HepG2 (cell line): ENCODE measurements at regions not wholly inside any gene's neighbourhood (a gene's known extent, or its start where the extent isn't known, plus 50 kb on each side); places are given as distances from the start of the nearest gene placed in this dataset.

ENCODE experiments used
- ATAC-seq: fragments of 200-7000 bp; cut with Tn5 transposase; 3 replicates; pipeline ENCODE4 v1.9.1; 2020; ENCODE audit warnings: mild to moderate bottlenecking, moderate library complexity
- BruUV-seq: library from RNA; stranded (reverse); fragments of 400-500 nt; replicated peaks from 2 replicates; lab custom pipeline; 2021; lab: Mats Ljungman, UMichigan
- CTCF ChIA-PET: fragments of 300-600 bp; formaldehyde crosslinking; extraction: SDS; loops from one replicate; lab custom pipeline; 2021; ENCODE audit warnings: low total read pairs, inconsistent platforms, low intra/inter-chr PET ratio; lab: Yijun Ruan, JAX
- POLR2A ChIA-PET: fragments of 350-600 bp; sonication (Branson Sonifier 250); formaldehyde crosslinking; loops from one replicate; lab custom pipeline; 2020; ENCODE audit warnings: antibody characterized with exemption, inconsistent platforms; lab: Yijun Ruan, JAX
- DNase-seq: peaks from one replicate; pipeline ENCODE4 v3.0.0-alpha.2; 2015; ENCODE audit warnings: low spot score
- FAIRE-seq: peaks from 3 replicates; lab custom pipeline; 2011; peaks lifted over from hg19 to GRCh38; lab: Jason Lieb, UNC
- H2AFZ ChIP-seq: one replicate; pipeline ENCODE4 v1.6.1; 2011; ENCODE audit warnings: low read length, inconsistent platforms
- H3K27ac ChIP-seq: fragments of 300-600 bp; 3 replicates; pipeline ENCODE4 v1.8.0; 2011; ENCODE audit warnings: mixed run types, mild to moderate bottlenecking, mixed read lengths, low read length, inconsistent platforms; ENCODE audit not compliant: insufficient read depth; ENCODE audit errors: extremely low read length
- H3K27me3 ChIP-seq, 2 experiments: fragments of 200-600 bp in 1 of 2; 2 replicates in 1 of 2; 3 replicates in 1 of 2; pipeline versions ENCODE4 v1.6.0 to v1.8.0; 2011; ENCODE audit warnings: low read length in 2 of 2, mild to moderate bottlenecking in 2 of 2, moderate library complexity in 2 of 2, inconsistent platforms in 1 of 2; ENCODE audit not compliant: insufficient read depth in 2 of 2, control insufficient read depth in 1 of 2
- H3K36me3 ChIP-seq, 2 experiments: fragments of 200-600 bp in 1 of 2; replicated peaks in 1 of 2; 2 replicates in 1 of 2; 3 replicates in 1 of 2; pipeline versions ENCODE4 v1.5.1 to v1.8.0; 2011; ENCODE audit warnings: low read length in 2 of 2, inconsistent platforms in 1 of 2; ENCODE audit not compliant: insufficient read depth in 2 of 2, control insufficient read depth in 1 of 2
- H3K4me1 ChIP-seq: 2 replicates; pipeline ENCODE4 v1.5.1; 2012; ENCODE audit warnings: low read length, inconsistent platforms; ENCODE audit not compliant: insufficient read depth
- H3K4me2 ChIP-seq: 2 replicates; pipeline ENCODE4 v1.6.0; 2011; ENCODE audit warnings: low read depth, low read length, inconsistent platforms
- H3K4me3 ChIP-seq, 3 experiments: fragments of 200-600 bp in 1 of 3; sonication (generic), shearing (Covaris generic) in 1 of 3; replicated peaks in 1 of 3; 2 replicates each; pipeline ENCODE4 v1.5.1; 2011 to 2016; ENCODE audit warnings: low read length in 3 of 3, inconsistent platforms in 2 of 3, low read depth in 2 of 3, mild to moderate bottlenecking in 2 of 3, control low read depth in 1 of 3, mixed read lengths in 1 of 3; ENCODE audit not compliant: insufficient read depth in 1 of 3
- H3K79me2 ChIP-seq: one replicate; pipeline ENCODE4 v1.6.1; 2011; ENCODE audit warnings: low read length, inconsistent platforms; ENCODE audit not compliant: insufficient read depth
- H3K9ac ChIP-seq: 2 replicates; pipeline ENCODE4 v1.6.0; 2011; ENCODE audit warnings: mild to moderate bottlenecking, low read depth, low read length, inconsistent platforms; ENCODE audit not compliant: insufficient read depth
- H3K9me3 ChIP-seq: 2 replicates; pipeline ENCODE4 v1.5.1; 2012; ENCODE audit warnings: mild to moderate bottlenecking, low read length
- H4K20me1 ChIP-seq: 2 replicates; pipeline ENCODE4 v1.6.0; 2011; ENCODE audit warnings: inconsistent platforms, mild to moderate bottlenecking, low read length, moderate library complexity; ENCODE audit not compliant: insufficient read depth
- CAMTA2 ChIP-seq: sonication (generic); formaldehyde crosslinking; IDR thresholded peaks from 2 replicates; pipeline ENCODE4 v1.4.0; 2020; ENCODE audit warnings: mild to moderate bottlenecking, missing genetic modification reagents, borderline replicate concordance
- CENPX ChIP-seq: sonication (generic); formaldehyde crosslinking; IDR thresholded peaks from 2 replicates; pipeline ENCODE4 v1.9.0; 2021; ENCODE audit warnings: mild to moderate bottlenecking, missing genetic modification reagents, moderate library complexity
- DR1 ChIP-seq: sonication (generic); formaldehyde crosslinking; IDR thresholded peaks from 2 replicates; pipeline ENCODE4 v1.8.0; 2021; ENCODE audit warnings: mild to moderate bottlenecking, missing genetic modification reagents, inconsistent platforms
- MAFK ChIP-seq, 2 experiments: IDR thresholded peaks in 1 of 2; conservative IDR thresholded peaks in 1 of 2; 2 replicates each; pipeline ENCODE4 v1.6.1; 2011; ENCODE audit warnings: improper control_type of control experiment in 2 of 2, low read length in 2 of 2
- NCOA1 ChIP-seq: sonication (generic); formaldehyde crosslinking; IDR thresholded peaks from 2 replicates; pipeline ENCODE4 v1.9.0; 2021; ENCODE audit warnings: missing genetic modification reagents
- ZFP41 ChIP-seq: sonication (generic); formaldehyde crosslinking; IDR thresholded peaks from 2 replicates; pipeline ENCODE4 v1.4.0; 2020; ENCODE audit warnings: mild to moderate bottlenecking, missing genetic modification reagents, borderline replicate concordance
- ZNF441 ChIP-seq: sonication (generic); formaldehyde crosslinking; IDR thresholded peaks from 2 replicates; pipeline ENCODE4 v1.7.0; 2021; ENCODE audit warnings: missing genetic modification reagents, borderline replicate concordance
- ZNF558 ChIP-seq: sonication (generic); formaldehyde crosslinking; IDR thresholded peaks from 2 replicates; pipeline ENCODE4 v1.9.0; 2022; ENCODE audit warnings: mild to moderate bottlenecking, missing genetic modification reagents, borderline replicate concordance
- ZZZ3 ChIP-seq: sonication (generic); formaldehyde crosslinking; IDR thresholded peaks from 2 replicates; pipeline ENCODE4 v1.4.0; 2020; ENCODE audit warnings: missing genetic modification reagents, mild to moderate bottlenecking, borderline replicate concordance
- WGBS: methylation state at CpG from one replicate; pipeline ENCODE4 v1.1.6; 2017; ENCODE audit warnings: low lambda C conversion rate; 5-methylcytosine and 5-hydroxymethylcytosine counted together
- in situ Hi-C: cut with HindIII; loops from 2 replicates; pipeline ENCODE4 v1.10.0; 2017; ENCODE audit warnings: low pct_unique_long_range_greater_than_20kb; ENCODE audit not compliant: extremely low pct_ligation_motif_present
- intact Hi-C: fragments of 100-400 bp; cut with micrococcal nuclease; formaldehyde crosslinking; loops from one replicate; pipeline ENCODE4 v1.10.0; 2022; ENCODE audit not compliant: unreplicated experiment
- TF ChIP-seq, protein P1 (sequence below): sonication (generic); formaldehyde crosslinking; IDR thresholded peaks from 2 replicates; pipeline ENCODE4 v1.4.0; 2020; ENCODE audit warnings: missing genetic modification reagents, borderline replicate concordance
- TF ChIP-seq, protein P2 (sequence below): IDR thresholded peaks from 2 replicates; pipeline ENCODE4 v1.6.1; 2012; ENCODE audit warnings: inconsistent platforms
- TF ChIP-seq, protein P3 (sequence below): sonication (generic); formaldehyde crosslinking; IDR thresholded peaks from 2 replicates; pipeline ENCODE4 v1.4.0; 2020; ENCODE audit warnings: low read depth, missing genetic modification reagents

DNA sequence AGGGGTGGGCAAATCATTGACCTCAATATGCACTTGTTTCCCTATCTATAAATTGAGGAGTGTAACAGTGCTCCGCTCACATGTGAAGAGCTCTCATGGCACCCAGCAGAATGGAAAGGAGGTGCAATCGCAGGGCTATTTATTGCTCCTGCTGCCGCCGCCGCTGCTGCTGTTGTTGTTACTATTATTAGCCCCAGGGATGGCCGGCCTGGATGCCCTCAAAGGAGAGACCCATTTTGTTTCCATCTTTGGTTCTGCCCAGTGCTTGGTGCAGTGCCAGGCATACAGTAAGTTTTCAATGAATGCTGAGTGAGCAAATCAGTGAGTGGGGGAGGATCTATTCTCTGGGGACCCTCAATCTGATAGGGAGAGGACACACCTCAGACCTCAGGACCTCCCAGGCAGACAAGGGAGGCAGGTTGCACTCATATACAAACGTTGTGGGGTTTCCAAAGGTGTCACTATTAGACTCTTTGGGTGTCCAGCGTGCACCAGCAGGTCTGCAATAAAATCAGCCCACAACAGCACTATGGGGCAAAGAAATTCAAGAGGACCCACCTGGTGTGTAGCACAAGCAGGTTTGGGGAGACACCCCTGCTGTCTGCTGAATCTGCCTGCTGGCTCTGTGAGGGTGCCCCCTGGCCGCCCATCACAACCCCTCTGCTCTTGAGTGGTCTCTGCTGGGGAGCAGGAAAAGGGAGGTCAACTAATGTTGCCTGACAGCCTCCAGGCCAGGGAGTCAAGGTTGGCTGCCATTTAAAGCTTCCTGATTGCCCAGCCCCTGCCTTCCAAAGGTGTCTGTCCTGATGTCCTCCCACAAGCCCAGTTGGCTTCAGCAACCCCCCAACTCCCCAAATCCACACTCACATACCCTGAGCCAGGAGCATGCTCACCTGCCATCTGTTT, 136.3 kb downstream of the ACTL8 start:
- in situ Hi-C loops (no loop called here), intact Hi-C loops (loop anchor here (2.0 kb wide), 1 partner anchor 35 kb away; no protein-coding TSS in a partner anchor)
- peaks cover 6 to 39% of the 10 kb centered on the region in 2 experiments; a peak in 4 of 5 replicates for H3K27me3 ChIP-seq
- TF ChIP-seq MAFK (conservative IDR thresholded peaks at IDR 0.05 in 1 of 2, IDR thresholded peaks at IDR 0.05 in 1 of 2; ENCODE audit: low read length in 2 of 2), result peak in 1 of 2 experiments; percentile 41; a peak in 1 of 4 replicates
- no peak for TF ChIP-seq ZNF558 (CRISPR knock-in tag)
- BruUV-seq, result no TSS peak
- no peaks in the 10 kb centered on the region for H3K79me2 ChIP-seq
- H3K27ac ChIP-seq, result no peak overlapping the region
- ChIA-PET CTCF (no interaction called here), POLR2A (no interaction called here)
- no peaks in the 10 kb centered on the region for H3K4me1 ChIP-seq
- H2AFZ ChIP-seq, result no peak overlapping the region
- no peaks in the 10 kb centered on the region for H3K9me3 ChIP-seq
- H3K36me3 ChIP-seq, result no peaks in the 10 kb centered on the region
- ATAC-seq, result no peak
- H4K20me1 ChIP-seq, result no peaks in the 10 kb centered on the region
- WGBS, result 28% methylated on average over 6 of the region's 9 CpGs
- no peak for DNase-seq
- FAIRE-seq, result no peak
- no peak overlapping the region for H3K9ac ChIP-seq
- no peak overlapping the region for H3K4me3 ChIP-seq
- H3K4me2 ChIP-seq, result no peak overlapping the region

DNA sequence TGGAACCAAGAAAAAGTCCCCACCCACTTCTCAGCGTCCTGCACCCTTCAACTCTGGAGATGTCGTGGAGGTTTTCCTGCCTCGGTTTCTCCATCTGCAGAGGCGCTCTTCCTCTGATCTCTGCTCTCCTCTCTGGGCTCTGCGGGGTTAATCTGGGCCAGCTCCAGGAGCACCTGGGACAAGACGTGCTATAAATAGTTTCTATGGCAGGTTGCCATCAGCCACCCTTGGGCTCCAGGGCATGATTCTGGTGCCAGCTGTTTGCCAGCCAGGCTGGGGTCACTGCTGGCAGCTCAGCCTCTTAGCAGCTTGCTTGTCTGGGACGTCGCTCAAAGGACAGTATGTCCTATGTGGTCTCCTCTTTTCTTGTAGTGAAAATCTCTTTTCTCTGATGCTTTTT, 137.1 kb downstream of the ACTL8 start:
- Histone ChIP-seq H4K20me1 (no peaks in the 10 kb centered on the region), H2AFZ (no peak overlapping the region), H3K4me3 (no peak overlapping the region), H3K27me3 (peaks cover 3 to 39% of the 10 kb centered on the region in 2 experiments; a peak in 3 of 5 replicates), H3K9ac (no peak overlapping the region), H3K36me3 (no peaks in the 10 kb centered on the region), H3K9me3 (no peaks in the 10 kb centered on the region), H3K4me1 (no peaks in the 10 kb centered on the region), H3K27ac (no peak overlapping the region), H3K79me2 (no peaks in the 10 kb centered on the region), H3K4me2 (no peak overlapping the region)
- in situ Hi-C loops, result no loop called here
- ChIA-PET POLR2A (no interaction called here), CTCF (no interaction called here)
- DNase-seq (no peak), ATAC-seq (no peak), FAIRE-seq (no peak)
- intact Hi-C loops, result no loop called here
- BruUV-seq, result no TSS peak
- 28% methylated on average over 7 of the region's 8 CpGs for WGBS
- TF ChIP-seq ZZZ3 (CRISPR knock-in tag), result no peak
- no peak for TF ChIP-seq DR1 (CRISPR knock-in tag)
- TF ChIP-seq, protein P1, sequence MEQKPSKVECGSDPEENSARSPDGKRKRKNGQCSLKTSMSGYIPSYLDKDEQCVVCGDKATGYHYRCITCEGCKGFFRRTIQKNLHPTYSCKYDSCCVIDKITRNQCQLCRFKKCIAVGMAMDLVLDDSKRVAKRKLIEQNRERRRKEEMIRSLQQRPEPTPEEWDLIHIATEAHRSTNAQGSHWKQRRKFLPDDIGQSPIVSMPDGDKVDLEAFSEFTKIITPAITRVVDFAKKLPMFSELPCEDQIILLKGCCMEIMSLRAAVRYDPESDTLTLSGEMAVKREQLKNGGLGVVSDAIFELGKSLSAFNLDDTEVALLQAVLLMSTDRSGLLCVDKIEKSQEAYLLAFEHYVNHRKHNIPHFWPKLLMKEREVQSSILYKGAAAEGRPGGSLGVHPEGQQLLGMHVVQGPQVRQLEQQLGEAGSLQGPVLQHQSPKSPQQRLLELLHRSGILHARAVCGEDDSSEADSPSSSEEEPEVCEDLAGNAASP, result no peak
- no peak for TF ChIP-seq CAMTA2 (CRISPR knock-in tag)
- TF ChIP-seq ZFP41, result no peak
- no peak for TF ChIP-seq NCOA1 (CRISPR knock-in tag)
- TF ChIP-seq ZNF441 (CRISPR knock-in tag), result no peak
- TF ChIP-seq, protein P2, sequence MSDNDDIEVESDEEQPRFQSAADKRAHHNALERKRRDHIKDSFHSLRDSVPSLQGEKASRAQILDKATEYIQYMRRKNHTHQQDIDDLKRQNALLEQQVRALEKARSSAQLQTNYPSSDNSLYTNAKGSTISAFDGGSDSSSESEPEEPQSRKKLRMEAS, result no peak
- TF ChIP-seq CENPX (CRISPR knock-in tag), result no peak
- TF ChIP-seq, protein P3, sequence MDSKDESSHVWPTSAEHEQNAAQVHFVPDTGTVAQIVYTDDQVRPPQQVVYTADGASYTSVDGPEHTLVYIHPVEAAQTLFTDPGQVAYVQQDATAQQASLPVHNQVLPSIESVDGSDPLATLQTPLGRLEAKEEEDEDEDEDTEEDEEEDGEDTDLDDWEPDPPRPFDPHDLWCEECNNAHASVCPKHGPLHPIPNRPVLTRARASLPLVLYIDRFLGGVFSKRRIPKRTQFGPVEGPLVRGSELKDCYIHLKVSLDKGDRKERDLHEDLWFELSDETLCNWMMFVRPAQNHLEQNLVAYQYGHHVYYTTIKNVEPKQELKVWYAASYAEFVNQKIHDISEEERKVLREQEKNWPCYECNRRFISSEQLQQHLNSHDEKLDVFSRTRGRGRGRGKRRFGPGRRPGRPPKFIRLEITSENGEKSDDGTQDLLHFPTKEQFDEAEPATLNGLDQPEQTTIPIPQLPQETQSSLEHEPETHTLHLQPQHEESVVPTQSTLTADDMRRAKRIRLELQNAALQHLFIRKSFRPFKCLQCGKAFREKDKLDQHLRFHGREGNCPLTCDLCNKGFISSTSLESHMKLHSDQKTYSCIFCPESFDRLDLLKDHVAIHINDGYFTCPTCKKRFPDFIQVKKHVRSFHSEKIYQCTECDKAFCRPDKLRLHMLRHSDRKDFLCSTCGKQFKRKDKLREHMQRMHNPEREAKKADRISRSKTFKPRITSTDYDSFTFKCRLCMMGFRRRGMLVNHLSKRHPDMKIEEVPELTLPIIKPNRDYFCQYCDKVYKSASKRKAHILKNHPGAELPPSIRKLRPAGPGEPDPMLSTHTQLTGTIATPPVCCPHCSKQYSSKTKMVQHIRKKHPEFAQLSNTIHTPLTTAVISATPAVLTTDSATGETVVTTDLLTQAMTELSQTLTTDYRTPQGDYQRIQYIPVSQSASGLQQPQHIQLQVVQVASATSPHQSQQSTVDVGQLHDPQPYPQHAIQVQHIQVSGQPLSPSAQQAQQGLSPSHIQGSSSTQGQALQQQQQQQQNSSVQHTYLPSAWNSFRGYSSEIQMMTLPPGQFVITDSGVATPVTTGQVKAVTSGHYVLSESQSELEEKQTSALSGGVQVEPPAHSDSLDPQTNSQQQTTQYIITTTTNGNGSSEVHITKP (CRISPR knock-in tag), result no peak
